ENCODE measurements at regions not wholly inside any gene's neighbourhood (a gene's known extent, or its start where the extent isn't known, plus 50 kb on each side); places are given as distances from the start of the nearest gene placed in this dataset.

DNA sequence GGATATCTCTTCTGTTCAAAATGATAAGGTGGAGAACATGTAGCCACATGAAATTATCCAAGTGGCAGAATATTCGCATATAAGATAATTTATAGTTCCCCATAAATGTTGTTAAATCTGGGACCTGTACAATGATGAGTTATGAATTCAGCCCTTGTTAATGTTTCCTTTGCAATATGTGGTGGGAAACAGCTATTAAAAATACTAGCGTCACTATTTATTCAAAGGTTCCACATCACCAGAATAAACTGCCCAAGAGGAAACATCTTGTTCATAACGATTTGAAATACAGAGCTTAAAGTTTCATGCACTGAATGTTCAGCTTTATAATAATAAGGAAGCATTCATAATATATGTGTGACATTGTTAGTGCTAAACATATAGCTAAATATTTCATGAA is 223.9 kb upstream of the TCF4 start (continued):
- TF ChIP-seq STAT1 (conservative IDR thresholded peaks at IDR 0.05) = no peak

DNA sequence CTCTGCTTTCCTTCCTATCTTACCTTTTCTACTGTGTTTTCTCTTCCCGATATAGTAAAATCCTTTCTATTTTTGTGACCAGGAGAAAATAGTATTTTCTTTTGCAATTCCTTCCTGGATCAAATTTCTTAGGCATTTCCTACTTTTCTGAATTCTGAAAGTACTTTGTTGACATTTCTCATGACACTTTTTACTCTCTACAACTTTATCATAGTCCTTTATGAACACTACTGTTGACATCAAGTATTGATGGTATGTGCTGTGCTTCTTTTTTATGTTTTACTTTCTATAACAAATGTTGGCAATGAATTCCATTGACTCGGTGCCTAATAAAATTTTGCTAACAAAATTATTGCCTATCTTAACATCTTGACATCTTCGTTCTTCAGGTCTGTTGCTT is 217.7 kb upstream of the TCF4 start:
- H3K27me3 ChIP-seq (replicated peaks in 1 of 2; ENCODE audit: control insufficient read depth in 2 of 2, insufficient read depth in 2 of 2, low read length in 1 of 2) = no peaks in the 10 kb centered on the region
- ChIA-PET SMC1A (ENCODE audit: uncharacterized antibody, unreplicated experiment) (no interaction called here), RAD21 (ENCODE audit: unreplicated experiment) (no interaction called here), POLR2A (no interaction called here), CTCF (no interaction called here)
- no peaks in the 10 kb centered on the region for H3K9me3 ChIP-seq (replicated peaks; ENCODE audit: control insufficient read depth, insufficient read depth, low read length)
- H3K4me3 ChIP-seq = no peak overlapping the region
- intact Hi-C loops (cut with micrococcal nuclease; ENCODE audit: unreplicated experiment) (no loop called here), in situ Hi-C loops (cut with MboI) (no loop called here)
- no peak for FAIRE-seq
- H3K79me2 ChIP-seq (ENCODE audit: control insufficient read depth, insufficient read depth, low read length) = no peaks in the 10 kb centered on the region
- 27% methylated on average over 3 of the region's 3 CpGs for WGBS (ENCODE audit: insufficient coverage, insufficient replicate concordance, low lambda C conversion rate, missing lambda C conversion rate)
- H3K36me3 ChIP-seq (ENCODE audit: control insufficient read depth in 2 of 2, insufficient read depth in 2 of 2, low read length in 1 of 2) = no peaks in the 10 kb centered on the region
- no peak overlapping the region for H3K27ac ChIP-seq (ENCODE audit: control insufficient read depth, insufficient read depth)
- no peak for TF ChIP-seq BHLHE40 (IDR thresholded peaks at IDR 0.05; ENCODE audit: borderline replicate concordance in 1 of 2, low read depth in 2 of 2, low read length in 1 of 2)
- TF ChIP-seq, protein P1, sequence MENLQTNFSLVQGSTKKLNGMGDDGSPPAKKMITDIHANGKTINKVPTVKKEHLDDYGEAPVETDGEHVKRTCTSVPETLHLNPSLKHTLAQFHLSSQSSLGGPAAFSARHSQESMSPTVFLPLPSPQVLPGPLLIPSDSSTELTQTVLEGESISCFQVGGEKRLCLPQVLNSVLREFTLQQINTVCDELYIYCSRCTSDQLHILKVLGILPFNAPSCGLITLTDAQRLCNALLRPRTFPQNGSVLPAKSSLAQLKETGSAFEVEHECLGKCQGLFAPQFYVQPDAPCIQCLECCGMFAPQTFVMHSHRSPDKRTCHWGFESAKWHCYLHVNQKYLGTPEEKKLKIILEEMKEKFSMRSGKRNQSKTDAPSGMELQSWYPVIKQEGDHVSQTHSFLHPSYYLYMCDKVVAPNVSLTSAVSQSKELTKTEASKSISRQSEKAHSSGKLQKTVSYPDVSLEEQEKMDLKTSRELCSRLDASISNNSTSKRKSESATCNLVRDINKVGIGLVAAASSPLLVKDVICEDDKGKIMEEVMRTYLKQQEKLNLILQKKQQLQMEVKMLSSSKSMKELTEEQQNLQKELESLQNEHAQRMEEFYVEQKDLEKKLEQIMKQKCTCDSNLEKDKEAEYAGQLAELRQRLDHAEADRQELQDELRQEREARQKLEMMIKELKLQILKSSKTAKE (IDR thresholded peaks at IDR 0.05; ENCODE audit: low read depth, poor library complexity, severe bottlenecking) = no peak
- no peak for TF ChIP-seq YBX1 (IDR thresholded peaks at IDR 0.05)
- no peak for TF ChIP-seq PAX5 (IDR thresholded peaks at IDR 0.05; ENCODE audit: borderline replicate concordance, low read depth, low read length)
- TF ChIP-seq, protein P2, sequence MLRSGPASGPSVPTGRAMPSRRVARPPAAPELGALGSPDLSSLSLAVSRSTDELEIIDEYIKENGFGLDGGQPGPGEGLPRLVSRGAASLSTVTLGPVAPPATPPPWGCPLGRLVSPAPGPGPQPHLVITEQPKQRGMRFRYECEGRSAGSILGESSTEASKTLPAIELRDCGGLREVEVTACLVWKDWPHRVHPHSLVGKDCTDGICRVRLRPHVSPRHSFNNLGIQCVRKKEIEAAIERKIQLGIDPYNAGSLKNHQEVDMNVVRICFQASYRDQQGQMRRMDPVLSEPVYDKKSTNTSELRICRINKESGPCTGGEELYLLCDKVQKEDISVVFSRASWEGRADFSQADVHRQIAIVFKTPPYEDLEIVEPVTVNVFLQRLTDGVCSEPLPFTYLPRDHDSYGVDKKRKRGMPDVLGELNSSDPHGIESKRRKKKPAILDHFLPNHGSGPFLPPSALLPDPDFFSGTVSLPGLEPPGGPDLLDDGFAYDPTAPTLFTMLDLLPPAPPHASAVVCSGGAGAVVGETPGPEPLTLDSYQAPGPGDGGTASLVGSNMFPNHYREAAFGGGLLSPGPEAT (IDR thresholded peaks at IDR 0.05; ENCODE audit: low read depth) = no peak
- no peak for TF ChIP-seq ZZZ3 (IDR thresholded peaks at IDR 0.05; ENCODE audit: control insufficient read depth, insufficient read length, low read depth)
- TF ChIP-seq KDM1A (IDR thresholded peaks at IDR 0.05; ENCODE audit: borderline replicate concordance) = no peak
- no peak for TF ChIP-seq ZBED1 (IDR thresholded peaks at IDR 0.05; ENCODE audit: borderline replicate concordance)
- no peak for TF ChIP-seq POU2F2 (IDR thresholded peaks at IDR 0.05; ENCODE audit: borderline replicate concordance, low read depth, low read length)
- no peak for TF ChIP-seq HDGF (IDR thresholded peaks at IDR 0.05)
- TF ChIP-seq NFXL1 (IDR thresholded peaks at IDR 0.05; ENCODE audit: borderline replicate concordance) = no peak
- TF ChIP-seq, protein P3, sequence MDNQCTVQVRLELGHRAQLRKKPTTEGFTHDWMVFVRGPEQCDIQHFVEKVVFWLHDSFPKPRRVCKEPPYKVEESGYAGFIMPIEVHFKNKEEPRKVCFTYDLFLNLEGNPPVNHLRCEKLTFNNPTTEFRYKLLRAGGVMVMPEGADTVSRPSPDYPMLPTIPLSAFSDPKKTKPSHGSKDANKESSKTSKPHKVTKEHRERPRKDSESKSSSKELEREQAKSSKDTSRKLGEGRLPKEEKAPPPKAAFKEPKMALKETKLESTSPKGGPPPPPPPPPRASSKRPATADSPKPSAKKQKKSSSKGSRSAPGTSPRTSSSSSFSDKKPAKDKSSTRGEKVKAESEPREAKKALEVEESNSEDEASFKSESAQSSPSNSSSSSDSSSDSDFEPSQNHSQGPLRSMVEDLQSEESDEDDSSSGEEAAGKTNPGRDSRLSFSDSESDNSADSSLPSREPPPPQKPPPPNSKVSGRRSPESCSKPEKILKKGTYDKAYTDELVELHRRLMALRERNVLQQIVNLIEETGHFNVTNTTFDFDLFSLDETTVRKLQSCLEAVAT (IDR thresholded peaks at IDR 0.05) = no peak
- TF ChIP-seq, protein P4, sequence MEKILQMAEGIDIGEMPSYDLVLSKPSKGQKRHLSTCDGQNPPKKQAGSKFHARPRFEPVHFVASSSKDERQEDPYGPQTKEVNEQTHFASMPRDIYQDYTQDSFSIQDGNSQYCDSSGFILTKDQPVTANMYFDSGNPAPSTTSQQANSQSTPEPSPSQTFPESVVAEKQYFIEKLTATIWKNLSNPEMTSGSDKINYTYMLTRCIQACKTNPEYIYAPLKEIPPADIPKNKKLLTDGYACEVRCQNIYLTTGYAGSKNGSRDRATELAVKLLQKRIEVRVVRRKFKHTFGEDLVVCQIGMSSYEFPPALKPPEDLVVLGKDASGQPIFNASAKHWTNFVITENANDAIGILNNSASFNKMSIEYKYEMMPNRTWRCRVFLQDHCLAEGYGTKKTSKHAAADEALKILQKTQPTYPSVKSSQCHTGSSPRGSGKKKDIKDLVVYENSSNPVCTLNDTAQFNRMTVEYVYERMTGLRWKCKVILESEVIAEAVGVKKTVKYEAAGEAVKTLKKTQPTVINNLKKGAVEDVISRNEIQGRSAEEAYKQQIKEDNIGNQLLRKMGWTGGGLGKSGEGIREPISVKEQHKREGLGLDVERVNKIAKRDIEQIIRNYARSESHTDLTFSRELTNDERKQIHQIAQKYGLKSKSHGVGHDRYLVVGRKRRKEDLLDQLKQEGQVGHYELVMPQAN (conservative IDR thresholded peaks at IDR 0.05) = no peak
- no peak for TF ChIP-seq CBFB (IDR thresholded peaks at IDR 0.05; ENCODE audit: low read depth)
- TF ChIP-seq IKZF2 (IDR thresholded peaks at IDR 0.05) = no peak
- no peak for TF ChIP-seq RCOR1 (conservative IDR thresholded peaks at IDR 0.05; ENCODE audit: low read depth, low read length)
- TF ChIP-seq NFYA (IDR thresholded peaks at IDR 0.05; ENCODE audit: borderline replicate concordance, low read depth, low read length) = no peak
- no peaks in the 10 kb centered on the region for H4K20me1 ChIP-seq (ENCODE audit: control insufficient read depth, insufficient read depth)
- no peak overlapping the region for H3K9ac ChIP-seq (ENCODE audit: control insufficient read depth, insufficient read depth, low read length)
- no peak overlapping the region for H3K4me2 ChIP-seq (ENCODE audit: control insufficient read depth, insufficient read depth)
- no peak for DNase-seq (ENCODE audit: low read depth, low spot score)
- H2AFZ ChIP-seq (ENCODE audit: control insufficient read depth, low read depth, low read length) = no peak overlapping the region
- BruUV-seq (replicated peaks) = no TSS peak
- no peaks in the 10 kb centered on the region for H3K4me1 ChIP-seq (ENCODE audit: control insufficient read depth, insufficient read depth, low read length)
- ATAC-seq = no peak
